Uterus (tissue), 3 donors: ENCODE measurements at regions not wholly inside any gene's neighbourhood (a gene's known extent, or its start where the extent isn't known, plus 50 kb on each side); places are given as distances from the start of the nearest gene placed in this dataset.
A peak's percentile ranks its signal among the peaks of the same experiment; 100 is the strongest.

ENCODE experiments used
- DNase-seq, 2 donors: peaks; one replicate each; pipeline ENCODE4 v3.0.0-alpha.2; 2019 to 2020
- H3K27ac ChIP-seq, 2 donors: fragments of 200-600 bp; sonication (generic); 1 replicate in 1 of 2; 2 replicates in 1 of 2; pipeline ENCODE4 v1.5.1; 2016 to 2018
- H3K27me3 ChIP-seq, 2 donors: fragments of 200-600 bp; sonication (generic); one replicate each; pipeline ENCODE4 v1.5.1; 2018 to 2019; ENCODE audit warnings: control low read depth in 1 of 2
- H3K36me3 ChIP-seq, 2 donors: fragments of 200-600 bp; sonication (generic); one replicate each; pipeline ENCODE4 v1.5.1; 2019; ENCODE audit warnings: control low read depth in 1 of 2
- H3K4me1 ChIP-seq, 2 donors: fragments of 200-600 bp; sonication (generic); one replicate each; pipeline ENCODE4 v1.5.1; 2018 to 2019; ENCODE audit warnings: control low read depth in 1 of 2
- H3K4me3 ChIP-seq, 2 donors: fragments of 200-600 bp; sonication (generic); 1 replicate in 1 of 2; 2 replicates in 1 of 2; pipeline ENCODE4 v1.5.1; 2018 to 2019; ENCODE audit warnings: mild to moderate bottlenecking in 1 of 2
- H3K9me3 ChIP-seq, 2 donors: fragments of 200-600 bp; sonication (generic); one replicate each; pipeline ENCODE4 v1.5.1; 2019; ENCODE audit warnings: control low read depth in 1 of 2
- CTCF ChIP-seq, 4 experiments: fragments of 200-600 bp in 2 of 4; fragments of 450-650 bp in 2 of 4; sonication (generic) in 2 of 4; IDR thresholded peaks; one replicate each; pipeline ENCODE4 v1.5.1; 2016 to 2019; ENCODE audit warnings: antibody characterized with exemption in 4 of 4, mild to moderate bottlenecking in 2 of 4, moderate library complexity in 1 of 4
- POLR2A ChIP-seq, 2 donors: fragments of 450-650 bp; IDR thresholded peaks; one replicate each; pipeline ENCODE4 v1.6.1; 2016; ENCODE audit warnings: antibody characterized with exemption in 2 of 2, mild to moderate bottlenecking in 1 of 2, moderate library complexity in 1 of 2
- intact Hi-C: fragments of 100-400 bp; cut with DNase I; formaldehyde crosslinking; loops from one replicate; pipeline ENCODE4 v1.15.1; 2023; ENCODE audit warnings: low total_unique reads
- donor health status: DM: yes; HTN: yes; CAD: no.

- Histone ChIP-seq H3K27ac (no peak overlapping the region), H3K4me1 (no peaks in the 10 kb centered on the region), H3K4me3 (no peak overlapping the region), H3K36me3 (no peaks in the 10 kb centered on the region), H3K9me3 (no peaks in the 10 kb centered on the region), H3K27me3 (no peaks in the 10 kb centered on the region)
- no peak for TF ChIP-seq POLR2A (IDR thresholded peaks at IDR 0.05)
- no peak for TF ChIP-seq CTCF (IDR thresholded peaks at IDR 0.05)
- peak in 1 of 2 donors; percentile 8 for DNase-seq
- intact Hi-C loops, result no loop called here
Measured at GRCh38 chr10:78575400-78575799, 493.4 kb upstream of the ZMIZ1 start.

- intact Hi-C loops, result no loop called here
Measured at GRCh38 chr10:78576276-78576675, 492.5 kb upstream of the ZMIZ1 start.

GRCh38 chr10:78577712-78578111 is 491.1 kb upstream of the ZMIZ1 start:
- TF ChIP-seq POLR2A (IDR thresholded peaks at IDR 0.05) (no peak), CTCF (IDR thresholded peaks at IDR 0.05) (no peak)
- Histone ChIP-seq H3K27me3 (no peaks in the 10 kb centered on the region), H3K4me1 (no peaks in the 10 kb centered on the region), H3K9me3 (no peaks in the 10 kb centered on the region), H3K27ac (no peak overlapping the region), H3K36me3 (no peaks in the 10 kb centered on the region), H3K4me3 (no peak overlapping the region)
- peak; percentile 6 to 9 for DNase-seq
- intact Hi-C loops, result no loop called here

More at GRCh38 chr10:78576276-78576675, 492.5 kb upstream of the ZMIZ1 start:
- no peak for TF ChIP-seq CTCF (IDR thresholded peaks at IDR 0.05)
- TF ChIP-seq POLR2A (IDR thresholded peaks at IDR 0.05), result no peak
- H3K27ac ChIP-seq, result no peak overlapping the region
- no peaks in the 10 kb centered on the region for H3K9me3 ChIP-seq
- no peak overlapping the region for H3K4me3 ChIP-seq
- peak in 1 of 2 donors; percentile 6 for DNase-seq
- no peaks in the 10 kb centered on the region for H3K27me3 ChIP-seq
- no peaks in the 10 kb centered on the region for H3K4me1 ChIP-seq
- H3K36me3 ChIP-seq, result no peaks in the 10 kb centered on the region

- no peaks in the 10 kb centered on the region for H3K27me3 ChIP-seq
- no peaks in the 10 kb centered on the region for H3K4me1 ChIP-seq
- intact Hi-C loops, result no loop called here
- H3K9me3 ChIP-seq, result no peaks in the 10 kb centered on the region
- no peak overlapping the region for H3K4me3 ChIP-seq
- H3K36me3 ChIP-seq, result no peaks in the 10 kb centered on the region
- TF ChIP-seq POLR2A (IDR thresholded peaks at IDR 0.05), result no peak
- TF ChIP-seq CTCF (IDR thresholded peaks at IDR 0.05), result no peak
- DNase-seq, result peak; percentile 2 to 8
- H3K27ac ChIP-seq, result no peak overlapping the region
Measured at GRCh38 chr10:78578929-78579328, 489.8 kb upstream of the ZMIZ1 start.

- H3K27ac ChIP-seq, result no peak overlapping the region
- no peak for TF ChIP-seq POLR2A (IDR thresholded peaks at IDR 0.05)
- TF ChIP-seq CTCF (IDR thresholded peaks at IDR 0.05), result no peak
- H3K36me3 ChIP-seq, result no peaks in the 10 kb centered on the region
Measured at GRCh38 chr10:78579576-78579975, 489.2 kb upstream of the ZMIZ1 start.

More at GRCh38 chr10:78579576-78579975, 489.2 kb upstream of the ZMIZ1 start:
- DNase-seq, result peak; percentile 3 to 15
- Histone ChIP-seq H3K9me3 (no peaks in the 10 kb centered on the region), H3K4me1 (peaks cover 0 to 4% of the 10 kb centered on the region in 2 donors), H3K4me3 (no peak overlapping the region), H3K27me3 (no peaks in the 10 kb centered on the region)
- intact Hi-C loops, result no loop called here
